Thoracic aorta (tissue), 2 donors: ENCODE measurements at regions not wholly inside any gene's neighbourhood (a gene's known extent, or its start where the extent isn't known, plus 50 kb on each side); places are given as distances from the start of the nearest gene placed in this dataset.

Source experiments
- ATAC-seq: fragments of 150-250 bp; one replicate; pipeline ENCODE4 v1.8.0; 2017; ENCODE audit warnings: low read depth; ENCODE audit not compliant: insufficient number of reproducible peaks, low FRiP score
- DNase-seq: peaks from one replicate; pipeline ENCODE4 v3.0.0-alpha.2; 2020; ENCODE audit warnings: low spot score
- H3K27ac ChIP-seq, 2 donors: fragments of 200-600 bp; sonication (generic); 1 replicate in 1 of 2; 2 replicates in 1 of 2; pipeline ENCODE4 v1.5.1; 2016; ENCODE audit warnings: mild to moderate bottlenecking in 2 of 2, moderate library complexity in 2 of 2
- H3K27me3 ChIP-seq: fragments of 200-600 bp; sonication (generic); replicated peaks from 2 replicates; pipeline ENCODE4 v1.6.0; 2016; ENCODE audit warnings: mild to moderate bottlenecking; ENCODE audit not compliant: insufficient read depth
- H3K36me3 ChIP-seq: fragments of 200-600 bp; sonication (generic); one replicate; pipeline ENCODE4 v1.5.1; 2016
- H3K4me1 ChIP-seq, 2 donors: fragments of 200-600 bp; sonication (generic); 1 replicate in 1 of 2; 2 replicates in 1 of 2; pipeline versions ENCODE4 v1.5.1 to v1.6.0; 2016; ENCODE audit warnings: low read depth in 2 of 2, mild to moderate bottlenecking in 1 of 2; ENCODE audit not compliant: control insufficient read depth in 1 of 2
- H3K4me3 ChIP-seq: fragments of 200-600 bp; sonication (generic); 2 replicates; pipeline ENCODE4 v1.5.1; 2016; ENCODE audit warnings: mild to moderate bottlenecking
- H3K9me3 ChIP-seq: fragments of 200-600 bp; sonication (generic); 2 replicates; pipeline ENCODE4 v1.5.1; 2016
- TF ChIP-seq, protein P1 (sequence below): fragments of 200-600 bp; sonication (generic); IDR thresholded peaks from one replicate; pipeline ENCODE4 v1.5.1; 2019; ENCODE audit warnings: antibody characterized with exemption

DNA sequence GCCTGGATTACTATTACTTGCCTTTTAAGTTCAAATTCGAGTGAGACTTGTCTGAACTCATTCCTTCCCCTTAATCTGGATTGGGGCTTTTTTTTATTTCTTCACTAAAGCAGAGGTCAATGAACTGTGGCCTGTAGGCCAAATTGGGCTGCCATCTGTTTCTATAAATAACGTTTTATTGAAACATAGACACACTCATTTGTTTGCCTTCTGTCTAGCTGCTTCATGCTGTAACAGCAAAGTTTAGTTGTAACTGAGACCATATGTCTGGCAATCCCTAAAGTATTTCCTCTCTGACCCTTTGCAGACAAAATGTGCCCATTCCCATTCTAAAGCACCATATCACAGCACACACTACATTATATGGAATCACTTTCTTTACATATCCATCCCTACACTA, 207.9 kb upstream of the ISX start:
- DNase-seq (no peak), ATAC-seq (no peak)
- Histone ChIP-seq H3K27me3 (no peaks in the 10 kb centered on the region), H3K4me1 (no peaks in the 10 kb centered on the region), H3K36me3 (no peaks in the 10 kb centered on the region), H3K9me3 (no peaks in the 10 kb centered on the region), H3K27ac (no peak overlapping the region), H3K4me3 (no peak overlapping the region)
- TF ChIP-seq, protein P1, sequence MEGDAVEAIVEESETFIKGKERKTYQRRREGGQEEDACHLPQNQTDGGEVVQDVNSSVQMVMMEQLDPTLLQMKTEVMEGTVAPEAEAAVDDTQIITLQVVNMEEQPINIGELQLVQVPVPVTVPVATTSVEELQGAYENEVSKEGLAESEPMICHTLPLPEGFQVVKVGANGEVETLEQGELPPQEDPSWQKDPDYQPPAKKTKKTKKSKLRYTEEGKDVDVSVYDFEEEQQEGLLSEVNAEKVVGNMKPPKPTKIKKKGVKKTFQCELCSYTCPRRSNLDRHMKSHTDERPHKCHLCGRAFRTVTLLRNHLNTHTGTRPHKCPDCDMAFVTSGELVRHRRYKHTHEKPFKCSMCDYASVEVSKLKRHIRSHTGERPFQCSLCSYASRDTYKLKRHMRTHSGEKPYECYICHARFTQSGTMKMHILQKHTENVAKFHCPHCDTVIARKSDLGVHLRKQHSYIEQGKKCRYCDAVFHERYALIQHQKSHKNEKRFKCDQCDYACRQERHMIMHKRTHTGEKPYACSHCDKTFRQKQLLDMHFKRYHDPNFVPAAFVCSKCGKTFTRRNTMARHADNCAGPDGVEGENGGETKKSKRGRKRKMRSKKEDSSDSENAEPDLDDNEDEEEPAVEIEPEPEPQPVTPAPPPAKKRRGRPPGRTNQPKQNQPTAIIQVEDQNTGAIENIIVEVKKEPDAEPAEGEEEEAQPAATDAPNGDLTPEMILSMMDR = no peak

DNA sequence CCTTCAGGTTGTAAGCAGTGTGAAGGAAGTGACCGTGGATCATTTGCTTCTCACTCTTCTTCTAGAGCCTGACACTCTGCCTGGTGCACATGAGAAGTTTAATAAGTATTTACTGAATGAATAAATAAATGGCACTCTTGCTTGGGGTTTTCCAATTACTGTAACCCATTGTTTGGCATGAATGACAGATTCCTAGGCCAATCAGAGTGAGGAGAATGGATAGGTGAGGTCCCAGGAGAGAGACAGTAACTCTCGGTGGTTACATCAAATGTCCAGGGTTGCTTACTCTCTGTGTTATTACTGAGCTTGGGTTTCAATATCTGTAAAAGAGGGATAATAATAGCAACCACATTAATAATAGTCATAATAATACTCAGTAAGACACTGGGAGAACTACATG, 204.2 kb upstream of the ISX start:
- ATAC-seq = no peak
- Histone ChIP-seq H3K4me3 (no peak overlapping the region), H3K36me3 (no peaks in the 10 kb centered on the region), H3K9me3 (no peaks in the 10 kb centered on the region), H3K27ac (no peak overlapping the region), H3K27me3 (no peaks in the 10 kb centered on the region), H3K4me1 (no peaks in the 10 kb centered on the region)
- DNase-seq = no peak
- TF ChIP-seq, protein P1 = no peak

DNA sequence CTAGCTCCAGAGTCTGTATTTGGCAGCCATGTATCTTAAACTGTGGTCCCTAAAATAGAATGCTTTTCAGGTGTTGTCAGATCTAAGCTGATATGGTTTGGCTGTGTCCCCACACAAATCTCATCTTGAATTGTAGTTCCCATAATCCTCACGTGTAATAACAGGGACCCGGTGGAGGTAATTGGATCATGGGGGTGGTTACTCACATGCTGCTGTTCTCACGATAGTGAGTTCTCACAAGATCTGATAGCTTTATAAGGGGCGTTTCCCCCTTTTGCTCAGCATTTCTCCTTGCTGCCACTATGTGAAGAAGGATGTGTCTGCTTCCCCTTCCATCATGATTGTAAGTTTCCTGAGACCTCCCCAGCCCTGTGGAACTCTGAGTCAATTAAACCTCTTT, 199.9 kb upstream of the ISX start:
- TF ChIP-seq, protein P1 = no peak
- H3K4me3 ChIP-seq = no peak overlapping the region
- DNase-seq (no peak), ATAC-seq (no peak)
- H3K27ac ChIP-seq = no peak overlapping the region
- no peaks in the 10 kb centered on the region for H3K36me3 ChIP-seq
- no peaks in the 10 kb centered on the region for H3K27me3 ChIP-seq
- no peaks in the 10 kb centered on the region for H3K9me3 ChIP-seq
- no peaks in the 10 kb centered on the region for H3K4me1 ChIP-seq

DNA sequence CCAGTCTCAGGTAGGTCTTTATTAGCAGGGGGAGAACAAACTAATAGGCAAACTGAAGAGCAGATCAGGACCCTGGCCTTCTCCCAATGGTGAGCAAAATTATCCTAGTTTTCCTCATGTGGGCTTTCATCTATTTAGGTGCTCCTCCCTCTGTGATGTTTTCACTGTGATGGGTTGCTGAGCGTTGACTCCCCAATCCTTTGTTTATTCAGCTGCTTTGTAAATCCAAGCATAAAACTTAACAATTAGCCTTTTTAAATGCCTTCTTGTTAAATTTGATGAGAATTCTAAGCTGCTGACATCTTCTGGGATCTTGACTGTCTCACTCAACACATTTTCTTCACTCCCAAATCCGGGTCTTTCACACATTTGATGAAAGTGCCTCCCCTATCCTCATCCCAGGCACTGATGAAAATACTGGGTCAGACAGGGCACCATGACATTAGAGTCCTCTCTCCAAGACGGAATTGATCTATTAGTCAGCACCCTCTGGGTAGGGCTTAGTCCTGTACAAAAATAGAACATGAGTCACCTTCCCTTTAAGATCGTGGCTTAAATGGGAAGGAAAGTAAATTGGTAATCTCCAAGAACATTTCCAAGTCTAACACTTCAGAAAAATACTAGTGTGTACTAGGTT, 199.3 kb upstream of the ISX start:
- Histone ChIP-seq H3K9me3 (no peaks in the 10 kb centered on the region), H3K27ac (no peak overlapping the region), H3K36me3 (no peaks in the 10 kb centered on the region), H3K27me3 (no peaks in the 10 kb centered on the region), H3K4me3 (no peak overlapping the region), H3K4me1 (no peaks in the 10 kb centered on the region)
- TF ChIP-seq, protein P1 = no peak
- ATAC-seq (no peak), DNase-seq (no peak)

DNA sequence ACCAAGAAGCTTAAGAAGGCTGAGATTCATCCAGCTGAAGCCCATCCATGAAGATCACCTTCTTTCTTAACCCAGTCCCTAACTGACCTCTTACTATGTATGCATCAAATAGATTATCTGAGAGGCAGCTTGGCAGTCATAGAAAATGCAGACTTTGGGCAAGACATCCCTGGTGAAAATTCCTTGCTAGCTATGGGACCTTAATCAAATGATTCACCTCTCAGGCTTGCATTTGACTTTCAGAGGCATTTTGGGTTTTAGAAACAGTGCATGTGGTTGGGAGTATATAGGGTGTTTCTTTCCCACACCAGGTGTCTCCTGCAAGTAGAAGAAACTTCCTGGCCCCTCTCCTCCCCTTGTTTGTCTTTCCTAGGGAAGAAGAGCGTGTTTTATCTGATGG, 188.5 kb upstream of the ISX start:
- H3K4me1 ChIP-seq = no peaks in the 10 kb centered on the region
- DNase-seq = no peak
- no peaks in the 10 kb centered on the region for H3K27me3 ChIP-seq

More for the DNA sequence above, 188.5 kb upstream of the ISX start:
- ATAC-seq = no peak
- Histone ChIP-seq H3K4me3 (no peak overlapping the region), H3K9me3 (no peaks in the 10 kb centered on the region), H3K27ac (no peak overlapping the region), H3K36me3 (no peaks in the 10 kb centered on the region)
- TF ChIP-seq, protein P1 = no peak
